Calu3 (cell line): ENCODE measurements at regions not wholly inside any gene's neighbourhood (a gene's known extent, or its start where the extent isn't known, plus 50 kb on each side); places are given as distances from the start of the nearest gene placed in this dataset.

Source experiments
- BruUV-seq: library from RNA; stranded (reverse); fragments of 400-500 nt; replicated peaks from 2 replicates; lab custom pipeline; 2021; lab: Mats Ljungman, UMichigan
- CTCF ChIA-PET: fragments of 300-600 bp; sonication (Branson Sonifier 250); formaldehyde crosslinking; loops from one replicate; lab custom pipeline; 2022; ENCODE audit warnings: antibody characterized with exemption; lab: Charles Lee
- DNase-seq: peaks from one replicate; pipeline ENCODE4 v3.0.0; 2022
- H3K27ac Mint-ChIP-seq: one replicate; pipeline ENCODE4 v1.8.0; 2022; ENCODE audit warnings: mixed read lengths; ENCODE audit not compliant: unreplicated experiment
- H3K27me3 Mint-ChIP-seq: one replicate; pipeline ENCODE4 v1.8.0; 2022; ENCODE audit warnings: mixed read lengths; ENCODE audit not compliant: unreplicated experiment
- H3K36me3 Mint-ChIP-seq: one replicate; pipeline ENCODE4 v1.8.0; 2022; ENCODE audit warnings: mild to moderate bottlenecking, moderate library complexity, mixed read lengths; ENCODE audit not compliant: insufficient read depth, unreplicated experiment
- H3K4me1 Mint-ChIP-seq: one replicate; pipeline ENCODE4 v1.8.0; 2022; ENCODE audit warnings: mild to moderate bottlenecking, low read depth, mixed read lengths; ENCODE audit not compliant: unreplicated experiment
- H3K4me3 Mint-ChIP-seq: one replicate; pipeline ENCODE4 v1.8.0; 2022; ENCODE audit warnings: mild to moderate bottlenecking, low read depth, moderate library complexity, mixed read lengths; ENCODE audit not compliant: unreplicated experiment
- H3K9me3 Mint-ChIP-seq: one replicate; pipeline ENCODE4 v1.8.0; 2022; ENCODE audit warnings: low read depth, mixed read lengths; ENCODE audit not compliant: unreplicated experiment
- CTCF ChIP-seq: fragments of 200-600 bp; IDR thresholded peaks from one replicate; pipeline ENCODE4 v1.8.0; 2022; ENCODE audit warnings: antibody characterized with exemption; ENCODE audit not compliant: unreplicated experiment
- intact Hi-C: fragments of 100-400 bp; cut with micrococcal nuclease; formaldehyde crosslinking; loops from one replicate; pipeline ENCODE4 v1.10.0; 2022; ENCODE audit not compliant: unreplicated experiment

DNA sequence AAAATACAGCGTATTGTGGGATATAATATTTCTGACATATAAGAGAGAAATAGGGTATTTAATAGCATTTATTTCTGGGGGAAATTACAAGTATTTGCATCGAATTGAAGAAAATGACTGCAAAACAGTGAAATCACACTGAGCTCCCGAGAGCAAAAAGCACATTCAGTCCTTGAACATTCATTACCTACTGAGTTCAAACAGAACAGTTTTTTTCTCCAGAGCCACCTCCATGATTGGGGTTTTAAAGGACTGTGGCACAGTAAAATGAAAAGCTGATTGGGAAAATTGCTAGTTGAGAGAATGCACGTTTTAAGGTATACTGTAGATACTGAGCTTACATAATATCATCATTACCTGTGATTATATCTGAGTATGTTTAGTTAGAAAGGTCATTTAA lies 58.0 kb upstream of the TRPC4 start:
- intact Hi-C loops: no loop called here
- no peak for TF ChIP-seq CTCF
- H3K36me3 Mint-ChIP-seq: no peaks in the 10 kb centered on the region
- no peaks in the 10 kb centered on the region for H3K4me1 Mint-ChIP-seq
- H3K27me3 Mint-ChIP-seq: no peaks in the 10 kb centered on the region
- BruUV-seq: no TSS peak
- no peak for DNase-seq
- H3K4me3 Mint-ChIP-seq: no peak overlapping the region
- no peak overlapping the region for H3K27ac Mint-ChIP-seq
- CTCF ChIA-PET: no interaction called here
- H3K9me3 Mint-ChIP-seq: no peaks in the 10 kb centered on the region

DNA sequence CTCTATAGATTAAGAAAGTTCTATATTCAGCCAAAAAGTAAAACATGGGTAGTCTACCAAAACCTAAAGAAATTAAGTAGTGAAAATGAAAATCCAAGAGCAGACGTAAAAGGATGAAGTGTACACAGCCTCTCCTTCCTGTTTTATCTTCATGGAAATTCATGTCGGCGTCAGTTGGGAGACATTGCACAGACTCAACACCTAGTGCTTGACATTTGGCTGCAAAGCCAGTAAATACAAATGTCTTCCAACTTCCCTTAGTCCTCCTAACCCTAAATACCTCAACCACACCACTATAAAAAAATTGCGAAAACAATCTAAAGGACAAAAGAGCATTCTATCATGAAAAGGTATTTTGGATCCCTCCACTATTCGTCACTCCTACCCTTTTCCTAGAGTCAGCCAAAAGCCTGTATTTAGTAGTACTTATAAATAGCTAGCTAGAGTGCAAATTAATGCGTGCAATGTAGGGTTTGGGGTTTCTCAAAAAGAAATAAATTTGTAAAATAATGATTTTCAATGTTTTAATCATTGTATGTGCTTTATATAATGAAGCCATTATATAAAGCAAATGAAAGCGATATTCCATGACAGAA lies 56.4 kb upstream of the TRPC4 start:
- Mint-ChIP-seq H3K27ac (no peak overlapping the region), H3K4me3 (no peak overlapping the region), H3K9me3 (no peaks in the 10 kb centered on the region), H3K4me1 (no peaks in the 10 kb centered on the region), H3K36me3 (no peaks in the 10 kb centered on the region), H3K27me3 (no peaks in the 10 kb centered on the region)
- CTCF ChIA-PET: no interaction called here
- TF ChIP-seq CTCF: no peak
- no TSS peak for BruUV-seq
- DNase-seq: no peak
- intact Hi-C loops: no loop called here

GRCh38 chr13:37923236-37923635 lies 53.7 kb upstream of the TRPC4 start:
- Mint-ChIP-seq H3K4me3 (no peak overlapping the region), H3K27ac (no peak overlapping the region)
- no TSS peak for BruUV-seq

GRCh38 chr13:37919329-37919880 lies 49.8 kb upstream of the TRPC4 start:
- H3K4me3 Mint-ChIP-seq: peak overlapping the region; percentile 51
- no peak for DNase-seq
- H3K27me3 Mint-ChIP-seq: no peaks in the 10 kb centered on the region
- no peaks in the 10 kb centered on the region for H3K4me1 Mint-ChIP-seq
- no TSS peak for BruUV-seq
- intact Hi-C loops: no loop called here
- H3K9me3 Mint-ChIP-seq: peaks cover 4% of the 10 kb centered on the region
- CTCF ChIA-PET: no interaction called here
- no peaks in the 10 kb centered on the region for H3K36me3 Mint-ChIP-seq
- H3K27ac Mint-ChIP-seq: no peak overlapping the region
- TF ChIP-seq CTCF: no peak

More at GRCh38 chr13:37923236-37923635, 53.7 kb upstream of the TRPC4 start:
- Mint-ChIP-seq H3K36me3 (no peaks in the 10 kb centered on the region), H3K27me3 (no peaks in the 10 kb centered on the region), H3K4me1 (no peaks in the 10 kb centered on the region), H3K9me3 (no peaks in the 10 kb centered on the region)
- CTCF ChIA-PET: interaction anchor here (0.7 kb wide), 1 partner anchor 12 kb away, joined by 15 read pairs; no protein-coding TSS in a partner anchor
- intact Hi-C loops: no loop called here
- TF ChIP-seq CTCF: no peak
- DNase-seq: no peak
